Endothelial cell of umbilical vein (primary cell): ENCODE measurements at regions not wholly inside any gene's neighbourhood (a gene's known extent, or its start where the extent isn't known, plus 50 kb on each side); places are given as distances from the start of the nearest gene placed in this dataset.

ENCODE experiments used
- BruUV-seq: library from RNA; stranded (reverse); fragments of 400-500 nt; replicated peaks from 2 replicates; lab custom pipeline; 2021; lab: Mats Ljungman, UMichigan
- CTCF ChIA-PET: fragments of 300-600, 350-600 bp; sonication (Branson Sonifier 250); formaldehyde crosslinking; loops from one replicate; lab custom pipeline; 2021; ENCODE audit warnings: antibody characterized with exemption, inconsistent platforms; lab: Charles Lee
- POLR2A ChIA-PET: fragments of 300-600, 350-600 bp; sonication (Branson Sonifier 250); formaldehyde crosslinking; loops from one replicate; lab custom pipeline; 2021; ENCODE audit warnings: antibody characterized with exemption, inconsistent platforms; lab: Charles Lee
- DNase-seq: peaks from one replicate; pipeline ENCODE4 v3.0.0-alpha.2; 2011; ENCODE audit warnings: low read depth, low spot score
- FAIRE-seq: peaks from 2 replicates; lab custom pipeline; 2011; peaks lifted over from hg19 to GRCh38; lab: Jason Lieb, UNC
- H2AFZ ChIP-seq: 2 replicates; pipeline ENCODE4 v1.6.0; 2012; ENCODE audit warnings: low read depth, low read length, control low read depth, inconsistent platforms
- H3K27ac ChIP-seq: 2 replicates; pipeline ENCODE4 v1.5.1; 2011; ENCODE audit warnings: low read depth, mild to moderate bottlenecking, control low read depth, low read length, moderate library complexity; ENCODE audit not compliant: insufficient read depth
- H3K27me3 ChIP-seq, 2 experiments: 2 replicates each; pipeline versions ENCODE4 v1.6.0 to v1.6.1; 2011; ENCODE audit warnings: low read length in 2 of 2, mixed read lengths in 1 of 2; ENCODE audit not compliant: control insufficient read depth in 2 of 2, insufficient read depth in 2 of 2
- H3K36me3 ChIP-seq, 2 experiments: 2 replicates in 1 of 2; 3 replicates in 1 of 2; pipeline ENCODE4 v1.5.1; 2011; ENCODE audit warnings: low read length in 2 of 2, mild to moderate bottlenecking in 1 of 2, moderate library complexity in 1 of 2; ENCODE audit not compliant: control insufficient read depth in 2 of 2, insufficient read depth in 2 of 2; ENCODE audit errors: extremely low read depth in 1 of 2
- H3K4me1 ChIP-seq: 3 replicates; pipeline ENCODE4 v1.5.1; 2011; ENCODE audit warnings: mild to moderate bottlenecking, low read length; ENCODE audit not compliant: control insufficient read depth, insufficient read depth; ENCODE audit errors: extremely low read depth
- H3K4me2 ChIP-seq: 2 replicates; pipeline ENCODE4 v1.6.1; 2011; ENCODE audit warnings: low read length, control low read depth, mixed read lengths; ENCODE audit not compliant: insufficient read depth
- H3K4me3 ChIP-seq, 3 experiments: fragments of 200-600 bp in 1 of 3; sonication (generic), shearing (Covaris generic) in 1 of 3; replicated peaks in 1 of 3; 2 replicates each; pipeline ENCODE4 v1.5.1; 2011 to 2016; ENCODE audit warnings: control low read depth in 3 of 3, low read length in 3 of 3, mild to moderate bottlenecking in 2 of 3, inconsistent platforms in 1 of 3, low read depth in 1 of 3, moderate library complexity in 1 of 3; ENCODE audit not compliant: insufficient read depth in 1 of 3
- H3K79me2 ChIP-seq: 2 replicates; pipeline ENCODE4 v1.6.0; 2012; ENCODE audit warnings: low read length, inconsistent platforms; ENCODE audit not compliant: control insufficient read depth, insufficient read depth
- H3K9ac ChIP-seq: replicated peaks from 2 replicates; pipeline ENCODE3; 2011; ENCODE audit warnings: low read length, control low read depth; ENCODE audit not compliant: insufficient read depth; ENCODE audit errors: extremely low read depth
- H3K9me1 ChIP-seq: replicated peaks from 3 replicates; pipeline ENCODE4 v1.6.0; 2011; ENCODE audit warnings: mild to moderate bottlenecking, low read length; ENCODE audit not compliant: control insufficient read depth, insufficient read depth; ENCODE audit errors: extremely low read depth
- H3K9me3 ChIP-seq: replicated peaks from 2 replicates; pipeline ENCODE4 v1.5.1; 2012; ENCODE audit warnings: low read length, inconsistent platforms; ENCODE audit not compliant: control insufficient read depth, insufficient read depth
- H4K20me1 ChIP-seq: replicated peaks from 2 replicates; pipeline ENCODE3; 2011; ENCODE audit warnings: mild to moderate bottlenecking, low read length; ENCODE audit not compliant: control insufficient read depth, insufficient read depth; ENCODE audit errors: extremely low read depth
- CTCF ChIP-seq, 2 donors: IDR thresholded peaks; 1 replicate in 1 of 2; 2 replicates in 1 of 2; pipeline ENCODE4 v1.5.1; 2011; ENCODE audit warnings: low read length in 2 of 2, mild to moderate bottlenecking in 2 of 2, moderate library complexity in 2 of 2, control low read depth in 1 of 2, inconsistent platforms in 1 of 2, low read depth in 1 of 2; ENCODE audit not compliant: insufficient read depth in 1 of 2; ENCODE audit errors: extremely low read depth in 1 of 2
- EZH2 ChIP-seq: IDR thresholded peaks from 2 replicates; pipeline ENCODE4 v1.6.1; 2012; ENCODE audit warnings: borderline replicate concordance, low read depth, mild to moderate bottlenecking, moderate library complexity, low read length, inconsistent platforms; ENCODE audit not compliant: severe bottlenecking
- FOS ChIP-seq: IDR thresholded peaks from 2 replicates; pipeline ENCODE4 v1.6.1; 2011; ENCODE audit warnings: mild to moderate bottlenecking, low read length, moderate library complexity, borderline replicate concordance; ENCODE audit not compliant: insufficient read depth
- GATA2 ChIP-seq: IDR thresholded peaks from 2 replicates; pipeline ENCODE4 v1.7.0; 2011; ENCODE audit warnings: low read depth, mild to moderate bottlenecking, moderate library complexity, mixed read lengths, low read length; ENCODE audit not compliant: insufficient read length, insufficient read depth
- JUN ChIP-seq: IDR thresholded peaks from 2 replicates; pipeline ENCODE4 v1.6.1; 2011; ENCODE audit warnings: borderline replicate concordance, low read depth; ENCODE audit not compliant: insufficient read length, insufficient read depth
- MAX ChIP-seq: IDR thresholded peaks from 2 replicates; pipeline ENCODE4 v1.6.1; 2011; ENCODE audit not compliant: insufficient read depth, insufficient read length
- MYC ChIP-seq: IDR thresholded peaks from one replicate; pipeline ENCODE4 v1.6.1; 2011; ENCODE audit warnings: mild to moderate bottlenecking, low read depth, low read length
- POLR2A ChIP-seq: IDR thresholded peaks from 2 replicates; pipeline ENCODE4 v1.6.1; 2012; ENCODE audit warnings: low read depth, mild to moderate bottlenecking, control low read depth, low read length
- POLR2AphosphoS5 ChIP-seq: IDR thresholded peaks from 2 replicates; pipeline ENCODE4 v1.6.1; 2012; ENCODE audit warnings: low read depth, mild to moderate bottlenecking, control low read depth, low read length, moderate library complexity; ENCODE audit not compliant: insufficient read depth
- dilution Hi-C: fragments of 300-500 bp; cut with MboI; formaldehyde crosslinking; loops from one replicate; pipeline ENCODE4 v1.15.0; 2019; ENCODE audit warnings: low sequenced_read_pairs; ENCODE audit not compliant: extremely low pct_ligation_motif_present
- intact Hi-C: fragments of 100-400 bp; cut with micrococcal nuclease; formaldehyde crosslinking; loops from one replicate; pipeline ENCODE4 v1.10.0; 2022

GRCh38 chr4:74527049-74527448, 82.1 kb downstream of the AREG start:
- no peak overlapping the region for H3K4me2 ChIP-seq
- no peak for TF ChIP-seq EZH2
- TF ChIP-seq JUN = no peak
- no peak for TF ChIP-seq MYC
- no peak for TF ChIP-seq POLR2AphosphoS5
- TF ChIP-seq POLR2A = no peak
- no peak for TF ChIP-seq GATA2
- TF ChIP-seq CTCF (IDR thresholded peaks at IDR 0.05; ENCODE audit: extremely low read depth in 1 of 2, insufficient read depth in 1 of 2, low read depth in 1 of 2, low read length in 2 of 2) = no peak
- TF ChIP-seq MAX = no peak
- no peak for TF ChIP-seq FOS
- no peak overlapping the region for H3K27ac ChIP-seq
- H3K9me3 ChIP-seq = no peaks in the 10 kb centered on the region
- ChIA-PET POLR2A (no interaction called here), CTCF (interaction anchor here (1.2 to 2.5 kb wide), 4 partner anchors 144 to 157 kb away, joined by 3 to 11 read pairs (median 5); no protein-coding TSS in a partner anchor)
- intact Hi-C loops = no loop called here
- H3K36me3 ChIP-seq = no peaks in the 10 kb centered on the region
- no peaks in the 10 kb centered on the region for H3K4me1 ChIP-seq
- dilution Hi-C loops = loop anchor here (25.0 kb wide), 1 partner anchor 140 kb away; no protein-coding TSS in a partner anchor
- no peak for DNase-seq
- H3K79me2 ChIP-seq = no peaks in the 10 kb centered on the region
- H3K27me3 ChIP-seq = no peaks in the 10 kb centered on the region
- no peak overlapping the region for H3K9ac ChIP-seq
- no peaks in the 10 kb centered on the region for H4K20me1 ChIP-seq
- no peaks in the 10 kb centered on the region for H3K9me1 ChIP-seq
- no peak overlapping the region for H2AFZ ChIP-seq
- no TSS peak for BruUV-seq
- H3K4me3 ChIP-seq = no peak overlapping the region
- FAIRE-seq = no peak
